ENCODE measurements at regions not wholly inside any gene's neighbourhood (a gene's known extent, or its start where the extent isn't known, plus 50 kb on each side); places are given as distances from the start of the nearest gene placed in this dataset.

DNA sequence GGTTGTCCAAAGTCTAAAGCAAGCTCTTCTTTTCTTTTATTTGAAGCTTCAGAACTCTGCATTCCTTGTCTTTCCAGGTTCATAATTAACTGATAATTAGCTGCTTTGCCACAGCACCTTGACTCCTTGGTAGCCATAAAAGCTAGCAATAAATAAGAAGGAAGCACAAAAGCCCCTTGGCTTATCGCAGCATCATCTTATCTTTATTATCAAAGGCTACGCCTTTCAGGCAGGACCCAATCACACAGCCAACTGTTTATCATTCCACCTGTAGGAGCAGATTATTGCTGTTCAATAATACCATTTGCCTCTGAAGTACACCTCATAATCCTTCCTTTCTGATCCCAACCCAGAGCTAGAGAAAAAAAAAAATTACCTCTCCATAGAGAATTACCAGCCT, 489.2 kb downstream of the SATB2 start:
- TF ChIP-seq, protein P1, sequence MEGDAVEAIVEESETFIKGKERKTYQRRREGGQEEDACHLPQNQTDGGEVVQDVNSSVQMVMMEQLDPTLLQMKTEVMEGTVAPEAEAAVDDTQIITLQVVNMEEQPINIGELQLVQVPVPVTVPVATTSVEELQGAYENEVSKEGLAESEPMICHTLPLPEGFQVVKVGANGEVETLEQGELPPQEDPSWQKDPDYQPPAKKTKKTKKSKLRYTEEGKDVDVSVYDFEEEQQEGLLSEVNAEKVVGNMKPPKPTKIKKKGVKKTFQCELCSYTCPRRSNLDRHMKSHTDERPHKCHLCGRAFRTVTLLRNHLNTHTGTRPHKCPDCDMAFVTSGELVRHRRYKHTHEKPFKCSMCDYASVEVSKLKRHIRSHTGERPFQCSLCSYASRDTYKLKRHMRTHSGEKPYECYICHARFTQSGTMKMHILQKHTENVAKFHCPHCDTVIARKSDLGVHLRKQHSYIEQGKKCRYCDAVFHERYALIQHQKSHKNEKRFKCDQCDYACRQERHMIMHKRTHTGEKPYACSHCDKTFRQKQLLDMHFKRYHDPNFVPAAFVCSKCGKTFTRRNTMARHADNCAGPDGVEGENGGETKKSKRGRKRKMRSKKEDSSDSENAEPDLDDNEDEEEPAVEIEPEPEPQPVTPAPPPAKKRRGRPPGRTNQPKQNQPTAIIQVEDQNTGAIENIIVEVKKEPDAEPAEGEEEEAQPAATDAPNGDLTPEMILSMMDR (IDR thresholded peaks at IDR 0.05 in 2 of 3, conservative IDR thresholded peaks at IDR 0.05 in 1 of 3; ENCODE audit: insufficient read depth in 2 of 3, low read depth in 1 of 3, low read length in 3 of 3): no peak
- TF ChIP-seq, protein P2, sequence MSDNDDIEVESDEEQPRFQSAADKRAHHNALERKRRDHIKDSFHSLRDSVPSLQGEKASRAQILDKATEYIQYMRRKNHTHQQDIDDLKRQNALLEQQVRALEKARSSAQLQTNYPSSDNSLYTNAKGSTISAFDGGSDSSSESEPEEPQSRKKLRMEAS (CRISPR knock-in tag; IDR thresholded peaks at IDR 0.05): no peak
- no peak for TF ChIP-seq PHB2 (IDR thresholded peaks at IDR 0.05; ENCODE audit: low read depth)
- TF ChIP-seq EZH2 (IDR thresholded peaks at IDR 0.05; ENCODE audit: borderline replicate concordance, low read depth, low read length): no peak
- TF ChIP-seq, protein P3, sequence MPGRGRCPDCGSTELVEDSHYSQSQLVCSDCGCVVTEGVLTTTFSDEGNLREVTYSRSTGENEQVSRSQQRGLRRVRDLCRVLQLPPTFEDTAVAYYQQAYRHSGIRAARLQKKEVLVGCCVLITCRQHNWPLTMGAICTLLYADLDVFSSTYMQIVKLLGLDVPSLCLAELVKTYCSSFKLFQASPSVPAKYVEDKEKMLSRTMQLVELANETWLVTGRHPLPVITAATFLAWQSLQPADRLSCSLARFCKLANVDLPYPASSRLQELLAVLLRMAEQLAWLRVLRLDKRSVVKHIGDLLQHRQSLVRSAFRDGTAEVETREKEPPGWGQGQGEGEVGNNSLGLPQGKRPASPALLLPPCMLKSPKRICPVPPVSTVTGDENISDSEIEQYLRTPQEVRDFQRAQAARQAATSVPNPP (IDR thresholded peaks at IDR 0.05; ENCODE audit: borderline replicate concordance, insufficient read depth, insufficient read length): no peak
- no peak for TF ChIP-seq SETDB1 (IDR thresholded peaks at IDR 0.05; ENCODE audit: low read length)
